Esophagus muscularis mucosa (tissue), 4 donors: ENCODE measurements at regions not wholly inside any gene's neighbourhood (a gene's known extent, or its start where the extent isn't known, plus 50 kb on each side); places are given as distances from the start of the nearest gene placed in this dataset.

ENCODE experiments used
- CTCF ChIP-seq, 3 experiments: fragments of 200-600 bp in 2 of 3; fragments of 450-650 bp in 1 of 3; sonication (generic) in 2 of 3; IDR thresholded peaks; one replicate each; pipeline ENCODE4 v1.5.1; 2017 to 2019; ENCODE audit warnings: antibody characterized with exemption in 3 of 3, mild to moderate bottlenecking in 2 of 3, moderate library complexity in 1 of 3
- EP300 ChIP-seq: sonication (generic); formaldehyde crosslinking; IDR thresholded peaks from one replicate; pipeline ENCODE4 v1.6.1; 2017; ENCODE audit warnings: antibody characterized with exemption
- POLR2A ChIP-seq: fragments of 450-650 bp; IDR thresholded peaks from one replicate; pipeline ENCODE4 v1.6.1; 2017; ENCODE audit warnings: antibody characterized with exemption, moderate library complexity, mild to moderate bottlenecking, low read depth
- POLR2AphosphoS5 ChIP-seq, 2 donors: sonication (generic); formaldehyde crosslinking; IDR thresholded peaks; one replicate each; pipeline ENCODE4 v1.6.1; 2017; ENCODE audit warnings: antibody characterized with exemption in 2 of 2

GRCh38 chr2:78315368-78315767, 710.1 kb upstream of the REG3G start:
- TF ChIP-seq POLR2A: no peak
- TF ChIP-seq CTCF (IDR thresholded peaks at IDR 0.05): no peak
- no peak for TF ChIP-seq POLR2AphosphoS5 (IDR thresholded peaks at IDR 0.05)
- TF ChIP-seq EP300: no peak
